BLaER1 treated with 17β-estradiol and CSF1 and Interleukin-3, amounts not matched to agents 10 nM and 100 nM (cell line): ENCODE measurements at regions not wholly inside any gene's neighbourhood (a gene's known extent, or its start where the extent isn't known, plus 50 kb on each side); places are given as distances from the start of the nearest gene placed in this dataset.

Experiments used
- H3K27ac ChIP-seq, 11 experiments: shearing (Covaris generic); formaldehyde crosslinking; 2 replicates each; pipeline ENCODE4 v1.8.1; 2022
- H3K27me3 ChIP-seq, 11 experiments: shearing (Covaris generic); formaldehyde crosslinking; 2 replicates each; pipeline ENCODE4 v1.8.1; 2022
- H3K36me3 ChIP-seq, 11 experiments: shearing (Covaris generic); formaldehyde crosslinking; 2 replicates each; pipeline ENCODE4 v1.8.1; 2022
- H3K4me1 ChIP-seq, 10 experiments: shearing (Covaris generic); formaldehyde crosslinking; 2 replicates each; pipeline ENCODE4 v1.8.1; 2022
- H3K4me2 ChIP-seq, 11 experiments: shearing (Covaris generic); formaldehyde crosslinking; 2 replicates each; pipeline ENCODE4 v1.8.1; 2022
- H3K4me3 ChIP-seq, 10 experiments: shearing (Covaris generic); formaldehyde crosslinking; 2 replicates each; pipeline ENCODE4 v1.8.1; 2022
- H3K9ac ChIP-seq, 11 experiments: shearing (Covaris generic); formaldehyde crosslinking; 2 replicates each; pipeline ENCODE4 v1.8.1; 2022
- H3K9me3 ChIP-seq, 11 experiments: shearing (Covaris generic); formaldehyde crosslinking; replicated peaks in 1 of 11; 2 replicates each; pipeline ENCODE4 v1.8.1; 2022
- H4K20me1 ChIP-seq, 11 experiments: shearing (Covaris generic); formaldehyde crosslinking; 2 replicates each; pipeline ENCODE4 v1.8.1; 2022
- Cebpa-rat ChIP-seq, 11 experiments: shearing (Covaris generic); IDR thresholded peaks; 2 replicates each; pipeline ENCODE4 v1.8.1; 2022

DNA sequence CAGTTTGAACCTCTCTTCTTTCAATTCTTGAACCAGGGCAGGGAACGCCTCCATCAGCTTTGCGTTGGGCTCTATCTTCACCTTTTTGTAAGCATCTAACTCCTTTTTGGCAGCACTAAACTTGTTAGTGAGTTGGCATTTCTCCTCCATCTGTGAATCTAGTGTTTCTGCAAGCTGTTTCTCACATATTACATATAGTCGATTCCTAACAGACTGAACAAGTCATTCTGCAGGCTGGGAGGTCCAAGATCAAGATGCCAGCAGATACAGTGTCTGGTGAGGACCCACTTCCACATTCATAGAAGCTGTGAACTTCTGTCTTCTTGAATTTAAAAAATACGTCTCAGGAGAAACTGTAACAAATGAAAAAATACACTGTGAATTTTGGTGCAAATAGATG is 539.7 kb downstream of the ANKRD7 start:
- Histone ChIP-seq H3K4me2 (no peak overlapping the region), H3K36me3 (no peaks in the 10 kb centered on the region), H3K4me1 (no peaks in the 10 kb centered on the region), H3K4me3 (no peak overlapping the region), H3K9ac (no peak overlapping the region), H3K9me3 (peaks cover 0 to 10% (median 6%) of the 10 kb centered on the region in 11 experiments; a peak in 9 of 22 replicates), H3K27me3 (no peaks in the 10 kb centered on the region), H4K20me1 (no peaks in the 10 kb centered on the region), H3K27ac (no peak overlapping the region)
- no peak for TF ChIP-seq Cebpa-rat (IDR thresholded peaks at IDR 0.05)

DNA sequence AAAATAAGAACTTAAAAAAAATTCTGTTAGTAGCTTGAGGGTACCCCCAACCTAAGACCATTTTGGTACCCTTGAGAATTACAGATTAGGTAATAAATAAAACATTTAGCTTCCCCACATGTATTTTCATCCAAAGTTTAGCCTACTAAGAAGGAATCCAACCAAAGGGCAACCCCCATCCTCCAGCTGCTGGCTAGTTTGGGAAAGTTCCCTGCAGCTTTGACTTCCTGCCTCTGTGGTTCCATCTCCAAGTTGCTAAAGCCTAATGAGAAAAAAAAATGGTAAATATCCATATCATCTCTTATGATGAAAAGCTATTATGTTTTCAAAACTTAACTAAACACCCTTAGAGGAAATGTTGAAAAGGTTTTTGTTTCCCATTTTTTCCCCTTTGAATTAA is 547.2 kb downstream of the ANKRD7 start:
- no peaks in the 10 kb centered on the region for H4K20me1 ChIP-seq
- no peaks in the 10 kb centered on the region for H3K27me3 ChIP-seq
- no peak for TF ChIP-seq Cebpa-rat (IDR thresholded peaks at IDR 0.05)
- H3K27ac ChIP-seq = no peak overlapping the region
- H3K4me2 ChIP-seq = no peak overlapping the region
- H3K4me1 ChIP-seq = no peaks in the 10 kb centered on the region
- no peak overlapping the region for H3K4me3 ChIP-seq
- no peaks in the 10 kb centered on the region for H3K36me3 ChIP-seq
- no peak overlapping the region for H3K9ac ChIP-seq
- H3K9me3 ChIP-seq = no peaks in the 10 kb centered on the region

DNA sequence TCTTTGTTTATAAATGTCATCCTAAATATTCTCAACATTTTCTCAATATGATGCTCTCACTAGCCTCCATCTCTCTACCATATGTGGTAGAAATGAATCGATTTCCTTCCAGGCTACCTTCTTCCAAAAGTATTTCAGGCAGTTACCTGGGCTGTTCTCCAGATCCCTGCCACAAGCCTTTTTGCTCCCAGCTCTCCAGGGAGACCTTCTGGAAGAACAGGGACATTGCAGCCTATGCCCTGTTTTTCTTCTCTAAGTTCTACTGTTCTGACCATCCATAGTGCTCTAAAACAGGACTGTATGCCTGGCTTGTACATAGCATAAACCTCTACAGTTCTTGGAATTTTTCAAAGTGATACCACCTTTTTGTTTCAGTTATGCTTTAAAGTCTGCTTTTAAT is 552.8 kb downstream of the ANKRD7 start:
- no peak overlapping the region for H3K27ac ChIP-seq
- no peaks in the 10 kb centered on the region for H3K27me3 ChIP-seq
- H3K4me1 ChIP-seq = no peaks in the 10 kb centered on the region
- no peak overlapping the region for H3K4me3 ChIP-seq
- no peak overlapping the region for H3K9ac ChIP-seq
- TF ChIP-seq Cebpa-rat (IDR thresholded peaks at IDR 0.05) = no peak
- no peaks in the 10 kb centered on the region for H3K36me3 ChIP-seq
- no peaks in the 10 kb centered on the region for H4K20me1 ChIP-seq
- H3K9me3 ChIP-seq = no peaks in the 10 kb centered on the region
- H3K4me2 ChIP-seq = no peak overlapping the region

DNA sequence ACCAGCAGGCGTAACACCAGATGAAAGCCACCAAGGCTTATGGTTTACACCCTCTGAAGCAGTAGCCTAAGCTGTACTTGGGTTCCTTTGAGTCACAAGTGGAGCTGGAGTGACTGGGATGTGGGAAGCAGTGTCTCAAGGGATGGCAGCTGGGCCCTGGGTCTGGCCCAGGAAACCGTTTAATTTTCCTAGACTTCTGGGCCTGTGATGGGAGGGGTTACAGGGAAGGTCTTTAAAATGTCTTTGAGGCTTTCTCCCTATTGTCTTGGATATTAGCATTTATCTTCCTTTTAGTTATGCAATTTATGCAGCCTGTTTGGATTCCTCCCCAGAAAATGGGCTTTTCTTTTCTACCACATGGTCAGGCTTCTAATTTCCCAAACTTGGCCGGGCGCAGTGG is 568.2 kb downstream of the ANKRD7 start:
- Histone ChIP-seq H3K27ac (no peak overlapping the region), H3K27me3 (no peaks in the 10 kb centered on the region), H3K4me2 (no peak overlapping the region), H3K9ac (no peak overlapping the region), H3K4me3 (no peak overlapping the region), H3K9me3 (no peaks in the 10 kb centered on the region), H4K20me1 (no peaks in the 10 kb centered on the region), H3K4me1 (peaks cover 0 to 12% (median 0%) of the 10 kb centered on the region in 10 experiments; a peak in 3 of 20 replicates), H3K36me3 (no peaks in the 10 kb centered on the region)
- no peak for TF ChIP-seq Cebpa-rat (IDR thresholded peaks at IDR 0.05)

DNA sequence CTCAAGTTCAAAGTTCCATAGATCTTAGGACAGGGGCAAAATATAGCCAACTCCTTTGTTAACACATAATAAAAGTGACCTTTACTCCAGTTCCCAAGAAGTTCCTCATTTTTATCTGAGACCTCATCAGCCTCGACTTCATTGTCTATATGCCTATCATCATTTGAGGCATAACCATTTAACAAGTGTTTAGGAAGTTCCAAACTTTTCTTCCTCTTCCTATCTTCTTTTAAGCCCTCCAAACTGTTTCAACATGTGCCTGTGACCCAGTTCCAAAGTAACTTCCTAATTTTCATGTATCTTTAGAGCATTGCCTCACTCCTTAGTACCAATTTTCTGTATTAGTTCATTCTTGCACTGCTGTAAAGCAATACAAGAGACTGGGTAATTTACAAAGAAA is 569.1 kb downstream of the ANKRD7 start:
- Histone ChIP-seq H3K9me3 (no peaks in the 10 kb centered on the region), H4K20me1 (no peaks in the 10 kb centered on the region), H3K4me1 (peaks cover 0 to 12% (median 0%) of the 10 kb centered on the region in 10 experiments; a peak in 3 of 20 replicates), H3K4me2 (peak overlapping the region in 2 of 11 experiments; percentile 26 to 32; a peak in 2 of 22 replicates), H3K27me3 (no peaks in the 10 kb centered on the region), H3K36me3 (no peaks in the 10 kb centered on the region), H3K4me3 (no peak overlapping the region), H3K9ac (no peak overlapping the region), H3K27ac (no peak overlapping the region)
- TF ChIP-seq Cebpa-rat (IDR thresholded peaks at IDR 0.05) = no peak

DNA sequence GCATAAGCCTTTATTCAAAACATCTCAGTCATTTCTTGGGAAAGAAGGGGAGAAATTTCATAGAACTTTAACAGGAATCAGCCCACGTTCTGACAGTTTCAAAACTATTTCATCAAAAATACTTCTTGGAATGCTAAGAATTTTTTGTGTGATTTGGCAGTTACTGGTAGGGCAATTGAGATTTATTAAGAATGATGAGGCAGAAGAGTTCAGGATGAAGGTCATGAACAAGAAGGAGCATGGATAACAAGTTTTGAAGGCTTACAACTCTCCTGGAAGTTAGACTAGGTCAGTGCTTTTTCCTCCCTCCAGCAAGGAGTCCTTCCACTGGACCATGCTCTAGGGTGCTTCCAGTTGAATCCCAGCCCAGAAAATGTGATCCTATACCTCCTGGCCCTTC is 569.9 kb downstream of the ANKRD7 start:
- Histone ChIP-seq H3K4me2 (no peak overlapping the region), H3K4me1 (peaks cover 0 to 12% (median 0%) of the 10 kb centered on the region in 10 experiments; a peak in 3 of 20 replicates), H3K36me3 (no peaks in the 10 kb centered on the region), H3K27ac (no peak overlapping the region), H3K9ac (no peak overlapping the region), H3K9me3 (no peaks in the 10 kb centered on the region), H4K20me1 (no peaks in the 10 kb centered on the region), H3K4me3 (no peak overlapping the region), H3K27me3 (no peaks in the 10 kb centered on the region)
- TF ChIP-seq Cebpa-rat (IDR thresholded peaks at IDR 0.05) = no peak

DNA sequence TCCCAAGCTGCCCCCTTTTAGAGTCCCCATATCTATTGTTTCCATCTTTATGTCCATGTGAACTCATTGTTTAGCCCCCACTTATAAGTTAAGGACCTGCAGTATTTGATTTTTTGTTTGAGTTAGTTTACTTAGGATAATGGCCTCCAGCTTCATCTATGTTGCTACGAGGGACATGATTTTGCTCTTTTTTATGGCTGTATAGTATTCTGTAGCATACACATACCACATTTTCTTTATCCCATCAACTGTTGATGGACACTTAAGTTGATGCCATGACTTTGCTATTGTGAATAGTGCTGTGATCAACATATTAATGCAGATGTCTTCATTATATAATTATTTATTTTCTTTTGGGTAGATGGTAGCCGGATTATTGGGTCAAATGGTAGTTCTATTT is 576.9 kb downstream of the ANKRD7 start:
- H3K27me3 ChIP-seq = no peaks in the 10 kb centered on the region
- H3K27ac ChIP-seq = no peak overlapping the region
- H4K20me1 ChIP-seq = no peaks in the 10 kb centered on the region
- no peak overlapping the region for H3K9ac ChIP-seq
- no peak overlapping the region for H3K4me3 ChIP-seq
- no peaks in the 10 kb centered on the region for H3K4me1 ChIP-seq
- no peak overlapping the region for H3K4me2 ChIP-seq
- H3K36me3 ChIP-seq = no peaks in the 10 kb centered on the region
- TF ChIP-seq Cebpa-rat (IDR thresholded peaks at IDR 0.05) = no peak
- H3K9me3 ChIP-seq = peaks cover 0 to 3% (median 0%) of the 10 kb centered on the region in 11 experiments; a peak in 1 of 22 replicates

DNA sequence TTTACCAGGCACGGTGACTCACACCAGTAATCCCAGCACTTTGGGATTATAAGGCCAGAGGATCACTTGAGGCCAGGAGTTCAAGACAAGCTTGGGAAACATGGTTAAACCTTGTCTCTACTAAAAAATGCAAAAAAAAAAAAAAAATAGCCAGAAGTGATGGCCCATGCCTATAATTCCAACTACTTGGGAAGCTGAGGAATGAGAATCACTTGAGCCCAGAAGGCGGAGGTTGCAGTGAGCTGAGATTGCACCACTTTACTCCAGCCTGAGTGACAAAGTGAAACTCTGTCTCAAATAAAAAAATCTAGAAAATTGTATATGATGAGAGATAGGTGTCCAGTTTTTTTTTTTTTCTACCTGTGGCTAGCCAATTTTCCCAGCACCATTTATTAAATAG is 578.2 kb downstream of the ANKRD7 start:
- Histone ChIP-seq H3K4me3 (no peak overlapping the region), H3K9ac (no peak overlapping the region)
- no peak for TF ChIP-seq Cebpa-rat (IDR thresholded peaks at IDR 0.05)

DNA sequence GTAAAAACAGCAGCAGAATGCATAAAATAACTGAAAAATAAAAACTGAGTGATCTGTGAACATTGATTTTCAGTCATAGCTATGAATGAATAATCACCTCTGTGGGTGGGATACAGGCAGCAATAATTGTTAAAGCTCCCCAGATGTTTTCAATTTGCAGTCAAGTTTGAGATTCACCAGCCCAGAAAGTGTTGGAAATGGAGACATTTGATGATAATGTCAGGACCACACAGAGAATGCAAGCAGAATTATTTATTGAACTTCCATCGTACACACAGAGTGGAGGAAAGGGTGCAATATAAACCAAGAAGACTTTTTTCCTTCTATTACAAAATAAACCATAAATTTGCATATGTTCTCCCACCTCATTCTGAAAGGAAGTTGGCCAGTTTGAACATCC is 601.7 kb downstream of the ANKRD7 start:
- no peak overlapping the region for H3K9ac ChIP-seq
- no peaks in the 10 kb centered on the region for H4K20me1 ChIP-seq
- H3K27me3 ChIP-seq = no peaks in the 10 kb centered on the region
- no peak overlapping the region for H3K4me3 ChIP-seq
- H3K4me1 ChIP-seq = no peaks in the 10 kb centered on the region
- H3K9me3 ChIP-seq = no peaks in the 10 kb centered on the region
- H3K27ac ChIP-seq = no peak overlapping the region
- no peak overlapping the region for H3K4me2 ChIP-seq
- no peak for TF ChIP-seq Cebpa-rat (IDR thresholded peaks at IDR 0.05)
- H3K36me3 ChIP-seq = no peaks in the 10 kb centered on the region

More for the DNA sequence above, 578.2 kb downstream of the ANKRD7 start:
- Histone ChIP-seq H3K27ac (no peak overlapping the region), H3K4me1 (no peaks in the 10 kb centered on the region), H3K36me3 (no peaks in the 10 kb centered on the region), H3K27me3 (no peaks in the 10 kb centered on the region), H4K20me1 (no peaks in the 10 kb centered on the region), H3K4me2 (no peak overlapping the region), H3K9me3 (peaks cover 0 to 3% (median 0%) of the 10 kb centered on the region in 11 experiments; a peak in 1 of 22 replicates)

DNA sequence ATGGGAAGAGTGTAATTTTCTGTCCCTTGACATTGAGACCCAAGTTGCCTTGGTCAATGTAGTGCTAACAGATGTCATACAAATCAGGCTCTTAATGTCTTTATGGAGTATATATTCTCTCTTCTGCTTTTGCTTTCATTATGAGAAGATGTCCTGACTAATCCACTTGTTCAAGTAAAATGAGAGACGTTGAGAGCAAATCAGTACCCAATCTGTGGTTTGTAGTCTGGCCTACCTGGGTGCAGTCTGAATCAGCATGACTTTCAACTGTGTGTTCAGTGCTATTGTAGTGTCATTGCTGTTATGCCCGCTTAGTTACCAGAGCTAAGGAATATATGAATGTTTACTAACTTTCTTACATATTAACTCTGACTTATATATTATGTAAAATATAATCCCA is 612.4 kb downstream of the ANKRD7 start:
- H3K27ac ChIP-seq = no peak overlapping the region
- no peaks in the 10 kb centered on the region for H3K36me3 ChIP-seq
- H3K4me2 ChIP-seq = no peak overlapping the region
- H3K9me3 ChIP-seq = peaks cover 0 to 6% (median 0%) of the 10 kb centered on the region in 11 experiments; a peak in 1 of 22 replicates
- no peak overlapping the region for H3K4me3 ChIP-seq
- no peaks in the 10 kb centered on the region for H3K27me3 ChIP-seq
- H3K4me1 ChIP-seq = no peaks in the 10 kb centered on the region
- TF ChIP-seq Cebpa-rat (IDR thresholded peaks at IDR 0.05) = no peak
- H4K20me1 ChIP-seq = no peaks in the 10 kb centered on the region
- no peak overlapping the region for H3K9ac ChIP-seq
